Upper lobe of left lung (tissue), 6 donors: ENCODE measurements at regions not wholly inside any gene's neighbourhood (a gene's known extent, or its start where the extent isn't known, plus 50 kb on each side); places are given as distances from the start of the nearest gene placed in this dataset.

Experiments
- ATAC-seq, 2 donors: fragments of 200-7000 bp; cut with Tn5 transposase; one replicate each; pipeline ENCODE4 v1.9.1; 2022; ENCODE audit warnings: mild to moderate bottlenecking in 2 of 2, moderate library complexity in 2 of 2; ENCODE audit not compliant: low FRiP score in 2 of 2
- DNase-seq, 2 donors: peaks; one replicate each; pipeline ENCODE4 v3.0.0-alpha.2; 2019 to 2020
- H3K27ac ChIP-seq, 4 donors: fragments of 200-600 bp; sonication (generic); one replicate each; pipeline ENCODE4 v1.5.1; 2016 to 2019
- H3K27me3 ChIP-seq, 4 donors: fragments of 200-600 bp; sonication (generic); one replicate each; pipeline ENCODE4 v1.5.1; 2017 to 2019
- H3K36me3 ChIP-seq, 4 donors: fragments of 200-600 bp; sonication (generic); one replicate each; pipeline ENCODE4 v1.5.1; 2016 to 2019
- H3K4me1 ChIP-seq, 4 donors: fragments of 200-600 bp; sonication (generic); one replicate each; pipeline ENCODE4 v1.5.1; 2018 to 2019
- H3K4me3 ChIP-seq, 4 donors: fragments of 200-600 bp; sonication (generic); one replicate each; pipeline ENCODE4 v1.5.1; 2017 to 2019; ENCODE audit warnings: mild to moderate bottlenecking in 2 of 4, moderate library complexity in 1 of 4
- H3K9me3 ChIP-seq, 4 donors: fragments of 200-600 bp; sonication (generic); one replicate each; pipeline ENCODE4 v1.5.1; 2018 to 2019
- CTCF ChIP-seq, 6 experiments: fragments of 450-650 bp in 4 of 6; fragments of 200-600 bp in 2 of 6; sonication (generic) in 2 of 6; IDR thresholded peaks; one replicate each; pipeline ENCODE4 v1.5.1; 2016 to 2019; ENCODE audit warnings: antibody characterized with exemption in 6 of 6
- EP300 ChIP-seq, 4 donors: sonication (generic); formaldehyde crosslinking; IDR thresholded peaks; one replicate each; pipeline ENCODE4 v1.5.1; 2017; ENCODE audit warnings: antibody characterized with exemption in 4 of 4, control low read depth in 2 of 4
- POLR2A ChIP-seq, 4 donors: fragments of 450-650 bp; IDR thresholded peaks; one replicate each; pipeline ENCODE4 v1.5.1; 2016 to 2017; ENCODE audit warnings: antibody characterized with exemption in 4 of 4, mild to moderate bottlenecking in 2 of 4
- POLR2AphosphoS5 ChIP-seq, 2 donors: sonication (generic); formaldehyde crosslinking; IDR thresholded peaks; one replicate each; pipeline ENCODE4 v1.5.1; 2017; ENCODE audit warnings: antibody characterized with exemption in 2 of 2
- WGBS, 2 donors: methylation state at CpG; one replicate each; pipeline ENCODE4 v1.1.5; 2017 to 2018; 5-methylcytosine and 5-hydroxymethylcytosine counted together
- donor health status: DM: no; HTN: no; CAD: no; lungs with moderate emphysema.
- donor health status: DM: no; HTN: yes; CAD: no; lungs with severe emphysema.

GRCh38 chr13:75161804-75162203 is 320.2 kb downstream of the TBC1D4 start:
- no peaks in the 10 kb centered on the region for H3K9me3 ChIP-seq
- no peaks in the 10 kb centered on the region for H3K36me3 ChIP-seq
- TF ChIP-seq POLR2A (IDR thresholded peaks at IDR 0.05) (no peak), POLR2AphosphoS5 (IDR thresholded peaks at IDR 0.05) (no peak), CTCF (IDR thresholded peaks at IDR 0.05) (no peak), EP300 (IDR thresholded peaks at IDR 0.05) (no peak)
- no peak overlapping the region for H3K27ac ChIP-seq
- no peaks in the 10 kb centered on the region for H3K4me1 ChIP-seq
- no peak for ATAC-seq
- H3K27me3 ChIP-seq, result no peaks in the 10 kb centered on the region
- H3K4me3 ChIP-seq, result no peak overlapping the region
- DNase-seq, result no peak
- WGBS, 2 donors, result 67 to 85% methylated on average over 8 of the region's 8 CpGs

GRCh38 chr13:75160984-75161383 is 321.0 kb downstream of the TBC1D4 start:
- TF ChIP-seq CTCF (IDR thresholded peaks at IDR 0.05) (no peak), POLR2AphosphoS5 (IDR thresholded peaks at IDR 0.05) (no peak), EP300 (IDR thresholded peaks at IDR 0.05) (no peak), POLR2A (IDR thresholded peaks at IDR 0.05) (no peak)
- no peaks in the 10 kb centered on the region for H3K27me3 ChIP-seq
- no peaks in the 10 kb centered on the region for H3K9me3 ChIP-seq
- no peaks in the 10 kb centered on the region for H3K36me3 ChIP-seq
- ATAC-seq, result no peak
- H3K4me3 ChIP-seq, result no peak overlapping the region
- no peaks in the 10 kb centered on the region for H3K4me1 ChIP-seq
- WGBS, 2 donors, result 87 to 97% methylated on average over 1 of the region's 1 CpG
- H3K27ac ChIP-seq, result no peak overlapping the region
- no peak for DNase-seq

GRCh38 chr13:75154331-75154730 is 327.6 kb downstream of the TBC1D4 start:
- no peaks in the 10 kb centered on the region for H3K9me3 ChIP-seq
- 66 to 72% methylated on average over 4 of the region's 4 CpGs for WGBS, 2 donors

GRCh38 chr13:75153834-75154233 is 328.1 kb downstream of the TBC1D4 start:
- Histone ChIP-seq H3K27me3 (no peaks in the 10 kb centered on the region), H3K4me3 (no peak overlapping the region), H3K9me3 (no peaks in the 10 kb centered on the region), H3K4me1 (no peaks in the 10 kb centered on the region), H3K27ac (no peak overlapping the region), H3K36me3 (no peaks in the 10 kb centered on the region)
- ATAC-seq, result no peak
- no peak for TF ChIP-seq POLR2A (IDR thresholded peaks at IDR 0.05)
- TF ChIP-seq EP300 (IDR thresholded peaks at IDR 0.05), result no peak
- no peak for TF ChIP-seq POLR2AphosphoS5 (IDR thresholded peaks at IDR 0.05)
- DNase-seq, result no peak

More at GRCh38 chr13:75154331-75154730, 327.6 kb downstream of the TBC1D4 start:
- Histone ChIP-seq H3K27me3 (no peaks in the 10 kb centered on the region), H3K27ac (no peak overlapping the region), H3K4me1 (no peaks in the 10 kb centered on the region), H3K36me3 (no peaks in the 10 kb centered on the region), H3K4me3 (no peak overlapping the region)
- DNase-seq (no peak), ATAC-seq (no peak)
- TF ChIP-seq CTCF (IDR thresholded peaks at IDR 0.05), result no peak
- TF ChIP-seq POLR2A (IDR thresholded peaks at IDR 0.05), result no peak
- TF ChIP-seq EP300 (IDR thresholded peaks at IDR 0.05), result no peak
- TF ChIP-seq POLR2AphosphoS5 (IDR thresholded peaks at IDR 0.05), result no peak

- WGBS, 2 donors, result 33 to 79% methylated on average over 4 of the region's 4 CpGs
- no peak for ATAC-seq
- no peaks in the 10 kb centered on the region for H3K36me3 ChIP-seq
Observed at GRCh38 chr13:75153386-75153785, 328.6 kb downstream of the TBC1D4 start.

More at GRCh38 chr13:75153386-75153785, 328.6 kb downstream of the TBC1D4 start:
- Histone ChIP-seq H3K27me3 (no peaks in the 10 kb centered on the region), H3K27ac (no peak overlapping the region), H3K9me3 (no peaks in the 10 kb centered on the region), H3K4me1 (no peaks in the 10 kb centered on the region), H3K4me3 (no peak overlapping the region)
- no peak for DNase-seq
- TF ChIP-seq POLR2A (IDR thresholded peaks at IDR 0.05), result no peak
- no peak for TF ChIP-seq POLR2AphosphoS5 (IDR thresholded peaks at IDR 0.05)
- no peak for TF ChIP-seq CTCF (IDR thresholded peaks at IDR 0.05)
- TF ChIP-seq EP300 (IDR thresholded peaks at IDR 0.05), result no peak
